GM12891 (cell line): ENCODE measurements at regions not wholly inside any gene's neighbourhood (a gene's known extent, or its start where the extent isn't known, plus 50 kb on each side); places are given as distances from the start of the nearest gene placed in this dataset.

Experiments used
- PAX5 ChIP-seq: IDR thresholded peaks from 2 replicates; pipeline ENCODE4 v1.6.1; 2011; ENCODE audit warnings: low read length, moderate library complexity, mild to moderate bottlenecking; ENCODE audit not compliant: insufficient read depth, severe bottlenecking
- POLR2A ChIP-seq: IDR thresholded peaks from 2 replicates; pipeline ENCODE4 v1.6.1; 2011; ENCODE audit warnings: low read depth, low read length, control low read depth
- POLR2AphosphoS5 ChIP-seq: IDR thresholded peaks from 2 replicates; pipeline ENCODE4 v1.6.1; 2011; ENCODE audit warnings: low read depth, low read length, control low read depth
- POU2F2 ChIP-seq: IDR thresholded peaks from 2 replicates; pipeline ENCODE4 v1.6.1; 2011; ENCODE audit warnings: low read depth, mild to moderate bottlenecking, control low read depth, low read length, moderate library complexity
- SPI1 ChIP-seq: IDR thresholded peaks from 2 replicates; pipeline ENCODE4 v1.6.1; 2011; ENCODE audit warnings: low read depth, low read length, control low read depth
- TAF1 ChIP-seq: IDR thresholded peaks from 2 replicates; pipeline ENCODE4 v1.6.1; 2011; ENCODE audit warnings: low read depth, low read length, control low read depth

GRCh38 chr11:92482492-92483060, 258.0 kb downstream of the FAT3 start:
- TF ChIP-seq POLR2A, result no peak
- TF ChIP-seq POLR2AphosphoS5, result no peak
- no peak for TF ChIP-seq TAF1
- no peak for TF ChIP-seq POU2F2
- no peak for TF ChIP-seq SPI1
- TF ChIP-seq PAX5, result no peak
